ENCODE measurements at regions not wholly inside any gene's neighbourhood (a gene's known extent, or its start where the extent isn't known, plus 50 kb on each side); places are given as distances from the start of the nearest gene placed in this dataset.

DNA sequence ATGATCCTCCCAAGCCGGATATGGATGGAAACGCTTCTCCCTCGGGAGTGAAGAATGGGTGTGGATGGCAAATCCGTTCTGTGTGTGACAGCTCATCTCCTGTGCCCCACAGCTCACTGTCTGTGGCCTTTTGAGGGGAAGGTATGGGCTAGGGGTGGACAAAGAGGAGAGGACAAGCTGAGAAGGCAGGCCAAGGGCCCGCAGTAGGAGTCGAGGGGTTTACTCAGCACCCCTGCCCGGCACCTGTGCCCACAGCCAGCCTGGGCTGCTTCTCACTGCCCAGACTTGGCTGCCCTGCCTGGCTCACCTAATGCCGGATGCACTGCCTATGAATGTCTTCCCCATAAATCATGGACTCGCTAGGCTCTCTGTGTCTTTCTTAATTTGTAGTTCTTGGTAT, 503.8 kb downstream of the TCERG1L start (continued):
- TF ChIP-seq SMC3 (IDR thresholded peaks at IDR 0.05) = no peak
- no peak for TF ChIP-seq RARB (CRISPR knock-in tag; IDR thresholded peaks at IDR 0.05)
- TF ChIP-seq, protein P1, sequence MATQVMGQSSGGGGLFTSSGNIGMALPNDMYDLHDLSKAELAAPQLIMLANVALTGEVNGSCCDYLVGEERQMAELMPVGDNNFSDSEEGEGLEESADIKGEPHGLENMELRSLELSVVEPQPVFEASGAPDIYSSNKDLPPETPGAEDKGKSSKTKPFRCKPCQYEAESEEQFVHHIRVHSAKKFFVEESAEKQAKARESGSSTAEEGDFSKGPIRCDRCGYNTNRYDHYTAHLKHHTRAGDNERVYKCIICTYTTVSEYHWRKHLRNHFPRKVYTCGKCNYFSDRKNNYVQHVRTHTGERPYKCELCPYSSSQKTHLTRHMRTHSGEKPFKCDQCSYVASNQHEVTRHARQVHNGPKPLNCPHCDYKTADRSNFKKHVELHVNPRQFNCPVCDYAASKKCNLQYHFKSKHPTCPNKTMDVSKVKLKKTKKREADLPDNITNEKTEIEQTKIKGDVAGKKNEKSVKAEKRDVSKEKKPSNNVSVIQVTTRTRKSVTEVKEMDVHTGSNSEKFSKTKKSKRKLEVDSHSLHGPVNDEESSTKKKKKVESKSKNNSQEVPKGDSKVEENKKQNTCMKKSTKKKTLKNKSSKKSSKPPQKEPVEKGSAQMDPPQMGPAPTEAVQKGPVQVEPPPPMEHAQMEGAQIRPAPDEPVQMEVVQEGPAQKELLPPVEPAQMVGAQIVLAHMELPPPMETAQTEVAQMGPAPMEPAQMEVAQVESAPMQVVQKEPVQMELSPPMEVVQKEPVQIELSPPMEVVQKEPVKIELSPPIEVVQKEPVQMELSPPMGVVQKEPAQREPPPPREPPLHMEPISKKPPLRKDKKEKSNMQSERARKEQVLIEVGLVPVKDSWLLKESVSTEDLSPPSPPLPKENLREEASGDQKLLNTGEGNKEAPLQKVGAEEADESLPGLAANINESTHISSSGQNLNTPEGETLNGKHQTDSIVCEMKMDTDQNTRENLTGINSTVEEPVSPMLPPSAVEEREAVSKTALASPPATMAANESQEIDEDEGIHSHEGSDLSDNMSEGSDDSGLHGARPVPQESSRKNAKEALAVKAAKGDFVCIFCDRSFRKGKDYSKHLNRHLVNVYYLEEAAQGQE (IDR thresholded peaks at IDR 0.05) = no peak

DNA sequence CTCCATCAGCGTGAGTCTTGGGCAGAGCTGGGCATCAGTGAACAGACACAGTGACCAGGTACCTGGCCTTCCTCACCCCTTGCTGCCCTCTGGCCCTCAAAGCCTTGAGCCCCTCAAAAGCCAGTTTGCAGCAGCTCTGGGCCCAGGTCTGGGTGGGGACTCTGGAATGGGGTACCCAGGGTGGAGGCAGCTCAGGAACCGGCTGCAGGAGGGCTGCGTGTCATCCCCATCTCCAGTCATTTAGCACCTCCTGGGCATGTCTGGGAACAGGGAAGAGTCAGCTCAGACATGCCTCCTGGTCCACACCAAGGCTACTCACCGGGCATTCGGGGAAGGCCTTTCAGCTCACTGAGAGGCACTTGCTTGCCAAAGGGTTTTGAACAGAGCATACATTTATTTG, 503.3 kb downstream of the TCERG1L start:
- ChIA-PET POLR2A (no interaction called here), CTCF (no interaction called here)
- Histone ChIP-seq H3K27ac (no peak overlapping the region), H3K4me2 (no peak overlapping the region), H3K4me1 (no peaks in the 10 kb centered on the region), H3K9me3 (no peaks in the 10 kb centered on the region), H3K4me3 (no peak overlapping the region)
- DNase-seq (ENCODE audit: low read depth in 1 of 2, low spot score in 1 of 2) (no peak), FAIRE-seq (no peak), ATAC-seq (no peak)
- WGBS (ENCODE audit: missing lambda C conversion rate) = 11% methylated on average over 3 of the region's 5 CpGs
- TF ChIP-seq HOXB13 (CRISPR knock-in tag; IDR thresholded peaks at IDR 0.05; ENCODE audit: low read depth) = no peak
- no peak for TF ChIP-seq NR3C1 (IDR thresholded peaks at IDR 0.05)
- TF ChIP-seq HOXB5 (CRISPR knock-in tag; IDR thresholded peaks at IDR 0.05) = no peak
- TF ChIP-seq MAZ (IDR thresholded peaks at IDR 0.05; ENCODE audit: borderline replicate concordance, low read depth, low read length) = no peak
- TF ChIP-seq, protein P2, sequence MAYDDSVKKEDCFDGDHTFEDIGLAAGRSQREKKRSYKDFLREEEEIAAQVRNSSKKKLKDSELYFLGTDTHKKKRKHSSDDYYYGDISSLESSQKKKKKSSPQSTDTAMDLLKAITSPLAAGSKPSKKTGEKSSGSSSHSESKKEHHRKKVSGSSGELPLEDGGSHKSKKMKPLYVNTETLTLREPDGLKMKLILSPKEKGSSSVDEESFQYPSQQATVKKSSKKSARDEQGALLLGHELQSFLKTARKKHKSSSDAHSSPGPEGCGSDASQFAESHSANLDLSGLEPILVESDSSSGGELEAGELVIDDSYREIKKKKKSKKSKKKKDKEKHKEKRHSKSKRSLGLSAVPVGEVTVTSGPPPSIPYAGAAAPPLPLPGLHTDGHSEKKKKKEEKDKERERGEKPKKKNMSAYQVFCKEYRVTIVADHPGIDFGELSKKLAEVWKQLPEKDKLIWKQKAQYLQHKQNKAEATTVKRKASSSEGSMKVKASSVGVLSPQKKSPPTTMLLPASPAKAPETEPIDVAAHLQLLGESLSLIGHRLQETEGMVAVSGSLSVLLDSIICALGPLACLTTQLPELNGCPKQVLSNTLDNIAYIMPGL (CRISPR knock-in tag; IDR thresholded peaks at IDR 0.05; ENCODE audit: borderline replicate concordance) = no peak
- TF ChIP-seq BHLHE40 (IDR thresholded peaks at IDR 0.05; ENCODE audit: low read depth, low read length) = no peak
- TF ChIP-seq, protein P3, sequence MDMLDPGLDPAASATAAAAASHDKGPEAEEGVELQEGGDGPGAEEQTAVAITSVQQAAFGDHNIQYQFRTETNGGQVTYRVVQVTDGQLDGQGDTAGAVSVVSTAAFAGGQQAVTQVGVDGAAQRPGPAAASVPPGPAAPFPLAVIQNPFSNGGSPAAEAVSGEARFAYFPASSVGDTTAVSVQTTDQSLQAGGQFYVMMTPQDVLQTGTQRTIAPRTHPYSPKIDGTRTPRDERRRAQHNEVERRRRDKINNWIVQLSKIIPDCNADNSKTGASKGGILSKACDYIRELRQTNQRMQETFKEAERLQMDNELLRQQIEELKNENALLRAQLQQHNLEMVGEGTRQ (IDR thresholded peaks at IDR 0.05) = no peak
- TF ChIP-seq, protein P4, sequence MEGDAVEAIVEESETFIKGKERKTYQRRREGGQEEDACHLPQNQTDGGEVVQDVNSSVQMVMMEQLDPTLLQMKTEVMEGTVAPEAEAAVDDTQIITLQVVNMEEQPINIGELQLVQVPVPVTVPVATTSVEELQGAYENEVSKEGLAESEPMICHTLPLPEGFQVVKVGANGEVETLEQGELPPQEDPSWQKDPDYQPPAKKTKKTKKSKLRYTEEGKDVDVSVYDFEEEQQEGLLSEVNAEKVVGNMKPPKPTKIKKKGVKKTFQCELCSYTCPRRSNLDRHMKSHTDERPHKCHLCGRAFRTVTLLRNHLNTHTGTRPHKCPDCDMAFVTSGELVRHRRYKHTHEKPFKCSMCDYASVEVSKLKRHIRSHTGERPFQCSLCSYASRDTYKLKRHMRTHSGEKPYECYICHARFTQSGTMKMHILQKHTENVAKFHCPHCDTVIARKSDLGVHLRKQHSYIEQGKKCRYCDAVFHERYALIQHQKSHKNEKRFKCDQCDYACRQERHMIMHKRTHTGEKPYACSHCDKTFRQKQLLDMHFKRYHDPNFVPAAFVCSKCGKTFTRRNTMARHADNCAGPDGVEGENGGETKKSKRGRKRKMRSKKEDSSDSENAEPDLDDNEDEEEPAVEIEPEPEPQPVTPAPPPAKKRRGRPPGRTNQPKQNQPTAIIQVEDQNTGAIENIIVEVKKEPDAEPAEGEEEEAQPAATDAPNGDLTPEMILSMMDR (IDR thresholded peaks at IDR 0.05) = no peak
- no peak for TF ChIP-seq HOXA7 (CRISPR knock-in tag; IDR thresholded peaks at IDR 0.05)
- TF ChIP-seq KDM1A (IDR thresholded peaks at IDR 0.05; ENCODE audit: low read depth) = no peak
- no peak for TF ChIP-seq CBX2 (IDR thresholded peaks at IDR 0.05; ENCODE audit: borderline replicate concordance, low read depth)

DNA sequence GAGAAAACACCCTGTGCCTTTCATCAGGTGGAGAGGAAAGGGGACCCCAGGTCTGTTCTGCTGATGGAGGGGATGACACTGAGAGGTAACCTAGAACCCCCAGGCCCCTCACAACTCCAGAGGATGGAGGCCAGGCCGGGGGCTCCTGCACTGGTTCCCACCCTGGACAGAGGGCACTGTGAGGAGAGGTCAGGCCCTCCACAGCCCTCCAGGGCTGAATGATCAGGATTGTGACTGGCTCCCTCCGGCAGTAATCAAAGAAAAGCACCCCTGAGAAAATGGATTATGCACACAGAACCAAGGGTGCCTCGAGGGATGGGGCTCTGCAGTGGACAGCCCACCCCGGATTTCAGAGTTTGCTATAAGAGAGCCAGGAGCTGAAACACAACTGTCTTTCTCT, 502.8 kb downstream of the TCERG1L start:
- WGBS (ENCODE audit: missing lambda C conversion rate) = 3% methylated on average over 4 of the region's 4 CpGs
- POLR2A ChIA-PET = no interaction called here
- no peak for FAIRE-seq

More for the DNA sequence above, 502.8 kb downstream of the TCERG1L start:
- H3K27ac ChIP-seq = no peak overlapping the region
- CTCF ChIA-PET = no interaction called here
- ATAC-seq (no peak), DNase-seq (ENCODE audit: low read depth in 1 of 2, low spot score in 1 of 2) (no peak)
- H3K4me1 ChIP-seq = no peaks in the 10 kb centered on the region
- no peaks in the 10 kb centered on the region for H3K9me3 ChIP-seq
- no peak overlapping the region for H3K4me3 ChIP-seq
- TF ChIP-seq RARB (CRISPR knock-in tag; IDR thresholded peaks at IDR 0.05) = no peak
- TF ChIP-seq NFE2L2 (conservative IDR thresholded peaks at IDR 0.05; ENCODE audit: low read length) = no peak
- TF ChIP-seq HOXB5 (CRISPR knock-in tag; IDR thresholded peaks at IDR 0.05) = no peak
- TF ChIP-seq SREBF2 (IDR thresholded peaks at IDR 0.05) = no peak
- no peak for TF ChIP-seq JUNB (IDR thresholded peaks at IDR 0.05)
- TF ChIP-seq EHF (CRISPR knock-in tag; IDR thresholded peaks at IDR 0.05) = no peak
- no peak overlapping the region for H3K4me2 ChIP-seq

All from A549 (cell line).